ENCODE measurements at regions not wholly inside any gene's neighbourhood (a gene's known extent, or its start where the extent isn't known, plus 50 kb on each side); places are given as distances from the start of the nearest gene placed in this dataset.

- DNase-seq: no peak
Observed at GRCh38 chr9:79014929-79015699, 556.7 kb upstream of the TLE4 start.

DNA sequence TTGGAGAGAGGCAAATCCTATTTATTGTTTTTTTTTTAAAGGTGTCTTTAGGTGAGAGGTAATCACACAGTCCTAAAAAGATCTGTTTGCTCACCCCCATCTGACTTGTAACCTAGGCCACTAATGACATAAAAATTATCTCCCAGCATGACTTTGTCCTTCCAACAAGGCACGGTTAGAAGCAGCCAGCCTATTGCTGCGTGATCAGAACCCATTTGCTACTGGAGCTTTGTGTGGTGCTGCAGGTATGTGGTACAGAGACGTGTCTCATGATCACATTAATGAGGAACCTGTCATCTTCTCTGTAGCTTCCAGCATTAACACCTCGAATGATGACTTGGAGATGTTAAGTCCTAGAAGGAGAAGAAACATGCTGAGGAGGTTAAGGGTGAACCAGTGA is 555.8 kb upstream of the TLE4 start:
- DNase-seq: no peak

DNA sequence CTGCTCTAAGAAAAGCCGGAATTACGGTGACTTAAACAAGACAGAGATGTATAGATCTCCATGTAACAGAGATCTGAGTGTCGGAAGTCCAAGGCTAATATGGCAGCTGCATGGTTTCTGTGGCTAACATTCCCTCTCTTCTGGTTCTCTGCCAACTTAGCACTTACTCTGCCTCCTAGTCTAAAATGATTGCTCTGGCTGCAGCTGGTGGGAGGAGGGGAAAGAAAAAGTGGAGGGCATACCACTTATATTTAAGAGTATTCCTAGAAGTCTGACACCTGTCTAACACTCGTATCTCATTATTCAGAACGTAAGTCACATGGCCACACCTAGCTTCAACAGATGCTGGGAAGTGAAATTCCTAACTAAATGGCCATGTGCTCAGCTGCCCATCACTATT is 551.5 kb upstream of the TLE4 start:
- no peak for DNase-seq

DNA sequence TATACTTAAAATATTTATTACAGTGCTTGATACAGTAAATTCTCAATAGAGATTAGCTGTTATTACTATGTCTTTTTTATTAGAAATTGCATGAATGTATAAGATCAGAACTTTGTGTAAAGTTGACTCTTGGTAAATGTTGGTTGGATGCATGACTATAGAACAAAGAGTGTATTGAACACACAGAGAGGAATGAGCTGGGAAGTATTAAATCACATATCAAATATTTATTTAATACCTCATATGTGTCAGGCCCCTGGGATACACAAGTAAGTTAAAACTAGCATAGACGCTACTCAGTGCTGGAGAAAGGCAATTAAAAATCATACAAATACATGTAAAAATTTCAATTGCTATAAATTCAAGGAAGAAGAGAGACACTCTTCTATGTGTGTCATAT is 550.7 kb upstream of the TLE4 start:
- DNase-seq: no peak

DNA sequence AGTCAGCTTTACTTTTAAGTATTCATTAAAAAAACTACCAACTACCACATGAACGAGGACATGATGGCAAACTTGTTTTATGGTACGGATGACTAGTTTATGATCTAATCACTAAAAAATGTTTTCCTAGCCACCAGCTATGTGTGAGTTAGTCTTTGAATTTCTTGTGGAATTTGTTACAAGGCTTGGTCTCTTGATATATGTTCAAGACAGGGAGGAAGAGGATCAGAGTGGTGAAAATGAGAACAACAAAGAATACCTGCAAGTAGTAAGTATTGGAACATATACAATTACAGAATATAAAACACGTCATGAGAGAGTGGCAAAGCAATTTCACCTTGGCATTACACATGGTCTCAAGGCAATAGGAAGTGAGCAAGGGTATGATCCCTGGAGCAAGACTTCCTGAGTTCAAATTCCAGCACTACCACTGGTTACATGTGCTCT is 548.6 kb upstream of the TLE4 start:
- DNase-seq: no peak

GRCh38 chr9:79026316-79026715 is 545.4 kb upstream of the TLE4 start:
- DNase-seq: no peak

GRCh38 chr9:79028101-79028500 is 543.7 kb upstream of the TLE4 start:
- DNase-seq: no peak

GRCh38 chr9:79034583-79034982 is 537.2 kb upstream of the TLE4 start:
- no peak for DNase-seq

GRCh38 chr9:79037338-79037737 is 534.4 kb upstream of the TLE4 start:
- no peak for DNase-seq

GRCh38 chr9:79040671-79041070 is 531.1 kb upstream of the TLE4 start:
- DNase-seq: no peak

DNA sequence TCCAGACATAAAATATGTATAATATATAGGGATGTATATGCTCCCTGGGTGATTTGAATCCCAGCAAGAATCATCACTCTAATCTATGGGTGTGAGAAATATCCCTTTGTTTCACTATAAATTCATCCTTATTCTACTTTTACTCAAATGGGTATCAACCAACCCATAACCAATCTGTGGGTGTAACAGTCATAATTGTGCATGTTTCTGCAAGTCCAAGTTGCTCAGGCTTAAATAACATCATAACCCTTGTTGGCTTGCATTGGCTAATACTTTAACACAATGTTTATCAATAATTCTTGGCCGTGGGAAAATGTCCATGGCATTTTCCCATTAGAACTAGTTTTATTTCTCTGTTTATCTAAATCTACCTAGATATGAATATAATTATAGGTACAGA is 530.5 kb upstream of the TLE4 start:
- DNase-seq: no peak

DNA sequence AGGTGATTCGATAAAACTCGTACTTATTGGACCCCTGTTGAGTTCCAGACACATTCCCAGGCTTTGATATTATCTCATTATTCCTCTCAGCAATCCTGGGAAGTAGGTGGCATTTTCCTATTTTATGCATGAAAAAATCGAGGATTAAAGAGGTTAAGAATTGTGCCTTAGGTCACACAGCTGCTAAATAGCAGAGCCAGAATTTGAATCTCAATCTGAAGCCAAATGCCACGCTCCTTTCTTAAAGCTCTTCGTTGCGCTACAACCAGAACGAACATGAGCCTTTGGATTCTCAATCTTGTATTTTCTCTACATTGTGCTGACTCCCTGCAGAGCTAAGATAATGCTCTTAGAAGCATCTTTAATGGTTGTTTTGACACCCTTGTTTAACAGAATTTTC is 527.8 kb upstream of the TLE4 start:
- no peak for DNase-seq

- no peak for DNase-seq
Observed at GRCh38 chr9:79046401-79046800, 525.4 kb upstream of the TLE4 start.

DNA sequence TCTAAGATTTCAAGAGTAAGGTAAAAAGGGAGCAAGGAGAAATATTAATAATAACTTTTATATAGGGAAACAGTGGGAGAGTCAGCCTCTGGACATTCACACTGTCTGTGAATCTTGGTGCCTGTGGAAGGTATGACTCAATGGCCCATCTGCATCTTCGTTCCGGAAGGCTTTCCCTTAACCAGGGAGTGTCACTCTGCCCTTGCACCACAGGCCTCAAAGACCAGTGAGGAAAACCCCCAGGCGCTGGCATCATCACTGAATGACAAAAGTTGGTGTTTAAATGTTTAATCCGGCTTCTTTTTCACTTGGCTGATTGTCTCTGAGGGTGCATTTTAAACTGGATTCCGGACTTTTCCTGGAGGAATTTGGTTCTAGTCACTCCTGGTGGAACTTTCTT is 522.4 kb upstream of the TLE4 start:
- DNase-seq: no peak

GRCh38 chr9:79053598-79053997 is 518.2 kb upstream of the TLE4 start:
- no peak for DNase-seq

GRCh38 chr9:79054500-79054899 is 517.3 kb upstream of the TLE4 start:
- DNase-seq: no peak

GRCh38 chr9:79056041-79056440 is 515.7 kb upstream of the TLE4 start:
- DNase-seq: no peak

DNA sequence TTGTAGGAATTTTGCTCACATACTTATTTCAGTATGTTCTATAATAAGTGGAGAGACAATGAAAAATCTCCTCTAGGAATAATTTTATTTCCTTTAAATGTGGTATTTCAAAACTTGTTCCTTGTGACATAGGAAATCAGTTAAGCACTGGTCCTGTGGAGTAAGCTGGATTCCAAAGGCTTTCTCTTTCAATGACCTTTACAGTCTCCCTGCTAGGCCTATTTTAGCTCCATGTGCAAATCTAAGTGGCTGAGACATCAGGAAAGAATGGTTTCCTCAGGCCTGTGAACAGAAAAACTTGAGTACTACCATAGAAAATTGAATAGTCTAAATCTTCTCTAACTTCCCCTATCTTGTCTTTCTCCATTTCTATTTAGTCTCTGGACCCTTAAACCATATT is 514.2 kb upstream of the TLE4 start:
- no peak for DNase-seq

DNA sequence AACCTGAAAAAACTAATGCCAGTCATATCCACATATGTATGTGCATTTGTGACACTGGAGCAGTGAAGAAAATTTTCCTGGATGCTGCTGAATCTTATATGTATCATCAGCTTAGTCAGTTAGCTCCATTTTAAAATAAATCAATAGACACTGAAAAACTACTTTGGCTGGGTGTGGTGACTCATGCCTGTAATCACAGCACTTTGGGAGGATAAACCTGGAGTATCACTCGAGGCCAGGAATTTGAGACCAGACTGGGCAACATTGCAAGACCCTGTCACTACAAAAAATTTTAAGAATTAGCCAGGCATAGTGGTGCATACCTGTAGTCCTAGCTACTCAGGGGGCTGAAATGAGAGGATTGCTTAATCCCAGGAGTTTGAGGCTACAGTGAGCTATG is 511.0 kb upstream of the TLE4 start:
- DNase-seq: no peak

GRCh38 chr9:79061752-79062616 is 509.8 kb upstream of the TLE4 start:
- no peak for DNase-seq

GRCh38 chr9:79073201-79073600 is 498.6 kb upstream of the TLE4 start:
- no peak for DNase-seq

DNA sequence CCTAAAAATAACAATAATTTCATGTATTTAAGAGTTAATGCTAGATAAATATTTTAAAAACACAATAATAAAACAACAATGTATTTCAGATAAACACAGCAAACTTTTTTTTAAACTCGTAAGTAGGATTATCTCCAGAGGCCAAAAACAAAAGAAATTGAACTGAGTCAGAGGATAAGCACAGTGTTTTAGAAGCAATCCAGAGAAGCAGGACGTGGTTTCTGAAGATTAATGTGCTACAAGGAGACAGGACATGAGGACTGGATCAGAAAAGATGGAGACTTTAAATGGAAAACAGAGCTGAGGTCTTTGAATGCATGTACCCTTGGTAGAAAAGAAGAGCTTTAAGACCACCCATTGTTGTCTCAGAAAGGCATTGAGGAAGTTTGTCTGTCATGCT is 491.2 kb upstream of the TLE4 start:
- DNase-seq: no peak

GRCh38 chr9:79083621-79084020 is 488.1 kb upstream of the TLE4 start:
- no peak for DNase-seq
